Body of pancreas (tissue), 4 donors: ENCODE measurements at regions not wholly inside any gene's neighbourhood (a gene's known extent, or its start where the extent isn't known, plus 50 kb on each side); places are given as distances from the start of the nearest gene placed in this dataset.

Experiments used
- ATAC-seq: fragments of 150-250 bp; one replicate; pipeline ENCODE4 v1.9.1; 2016
- DNase-seq, 4 donors: peaks; one replicate each; pipeline ENCODE4 v3.0.0-alpha.2; 2019
- H3K27ac ChIP-seq, 4 donors: fragments of 200-600 bp; sonication (generic); 1 replicate in 3 of 4; 2 replicates in 1 of 4; pipeline versions ENCODE4 v1.5.1 to v1.6.1; 2016 to 2019; ENCODE audit warnings: mild to moderate bottlenecking in 1 of 4, mixed read lengths in 1 of 4, moderate library complexity in 1 of 4
- H3K27me3 ChIP-seq, 2 donors: fragments of 200-600 bp; sonication (generic); one replicate each; pipeline ENCODE4 v1.6.0; 2016; ENCODE audit warnings: mild to moderate bottlenecking in 1 of 2
- H3K36me3 ChIP-seq, 2 donors: fragments of 200-600 bp; sonication (generic); replicated peaks in 1 of 2; 2 replicates each; pipeline ENCODE4 v1.5.1; 2016; ENCODE audit warnings: low read depth in 2 of 2; ENCODE audit not compliant: insufficient read depth in 1 of 2
- H3K4me1 ChIP-seq: fragments of 200-600 bp; sonication (generic); one replicate; pipeline ENCODE4 v1.6.0; 2016
- H3K4me3 ChIP-seq, 2 donors: fragments of 200-600 bp; sonication (generic); 1 replicate in 1 of 2; 2 replicates in 1 of 2; pipeline ENCODE4 v1.5.1; 2016 to 2019
- H3K9me3 ChIP-seq, 3 donors: fragments of 200-600 bp; sonication (generic); 1 replicate in 2 of 3; 2 replicates in 1 of 3; pipeline ENCODE4 v1.5.1; 2016
- POLR2A ChIP-seq, 3 donors: fragments of 450-650 bp; IDR thresholded peaks; one replicate each; pipeline ENCODE4 v1.6.1; 2016; ENCODE audit warnings: antibody characterized with exemption in 3 of 3, mild to moderate bottlenecking in 2 of 3
- WGBS, 2 donors: methylation state at CpG; one replicate each; pipeline ENCODE4 v1.1.5; 2017; 5-methylcytosine and 5-hydroxymethylcytosine counted together
- intact Hi-C: fragments of 100-400 bp; cut with DNase I; formaldehyde crosslinking; loops from one replicate; pipeline ENCODE4 v1.15.1; 2023
- TF ChIP-seq, protein P1 (sequence below), 7 experiments: fragments of 450-650 bp in 4 of 7; fragments of 200-600 bp in 3 of 7; sonication (generic) in 3 of 7; IDR thresholded peaks; one replicate each; pipeline ENCODE4 v1.5.1; 2016 to 2019; ENCODE audit warnings: antibody characterized with exemption in 7 of 7

- no peaks in the 10 kb centered on the region for H3K9me3 ChIP-seq
- TF ChIP-seq, protein P1, sequence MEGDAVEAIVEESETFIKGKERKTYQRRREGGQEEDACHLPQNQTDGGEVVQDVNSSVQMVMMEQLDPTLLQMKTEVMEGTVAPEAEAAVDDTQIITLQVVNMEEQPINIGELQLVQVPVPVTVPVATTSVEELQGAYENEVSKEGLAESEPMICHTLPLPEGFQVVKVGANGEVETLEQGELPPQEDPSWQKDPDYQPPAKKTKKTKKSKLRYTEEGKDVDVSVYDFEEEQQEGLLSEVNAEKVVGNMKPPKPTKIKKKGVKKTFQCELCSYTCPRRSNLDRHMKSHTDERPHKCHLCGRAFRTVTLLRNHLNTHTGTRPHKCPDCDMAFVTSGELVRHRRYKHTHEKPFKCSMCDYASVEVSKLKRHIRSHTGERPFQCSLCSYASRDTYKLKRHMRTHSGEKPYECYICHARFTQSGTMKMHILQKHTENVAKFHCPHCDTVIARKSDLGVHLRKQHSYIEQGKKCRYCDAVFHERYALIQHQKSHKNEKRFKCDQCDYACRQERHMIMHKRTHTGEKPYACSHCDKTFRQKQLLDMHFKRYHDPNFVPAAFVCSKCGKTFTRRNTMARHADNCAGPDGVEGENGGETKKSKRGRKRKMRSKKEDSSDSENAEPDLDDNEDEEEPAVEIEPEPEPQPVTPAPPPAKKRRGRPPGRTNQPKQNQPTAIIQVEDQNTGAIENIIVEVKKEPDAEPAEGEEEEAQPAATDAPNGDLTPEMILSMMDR (IDR thresholded peaks at IDR 0.05): no peak
- TF ChIP-seq POLR2A (IDR thresholded peaks at IDR 0.05): no peak
- H3K4me1 ChIP-seq: no peaks in the 10 kb centered on the region
- H3K4me3 ChIP-seq: no peak overlapping the region
- intact Hi-C loops: no loop called here
- no peaks in the 10 kb centered on the region for H3K27me3 ChIP-seq
- ATAC-seq (no peak), DNase-seq (no peak)
- WGBS, 2 donors: 66 to 73% methylated on average over 3 of the region's 3 CpGs
- H3K36me3 ChIP-seq: no peaks in the 10 kb centered on the region
- H3K27ac ChIP-seq: no peak overlapping the region
These were observed 400.3 kb upstream of the CNTNAP5 start for GRCh38 chr2:123624816-123625215.

GRCh38 chr2:123636232-123636631 lies 388.9 kb upstream of the CNTNAP5 start:
- WGBS, 2 donors: 56 to 61% methylated on average over 1 of the region's 1 CpG
- DNase-seq: no peak
- no peak for ATAC-seq
- Histone ChIP-seq H3K4me3 (no peak overlapping the region), H3K27me3 (no peaks in the 10 kb centered on the region), H3K4me1 (no peaks in the 10 kb centered on the region), H3K9me3 (no peaks in the 10 kb centered on the region), H3K27ac (no peak overlapping the region), H3K36me3 (no peaks in the 10 kb centered on the region)
- intact Hi-C loops: no loop called here
- TF ChIP-seq, protein P1 (IDR thresholded peaks at IDR 0.05): no peak
- no peak for TF ChIP-seq POLR2A (IDR thresholded peaks at IDR 0.05)

DNA sequence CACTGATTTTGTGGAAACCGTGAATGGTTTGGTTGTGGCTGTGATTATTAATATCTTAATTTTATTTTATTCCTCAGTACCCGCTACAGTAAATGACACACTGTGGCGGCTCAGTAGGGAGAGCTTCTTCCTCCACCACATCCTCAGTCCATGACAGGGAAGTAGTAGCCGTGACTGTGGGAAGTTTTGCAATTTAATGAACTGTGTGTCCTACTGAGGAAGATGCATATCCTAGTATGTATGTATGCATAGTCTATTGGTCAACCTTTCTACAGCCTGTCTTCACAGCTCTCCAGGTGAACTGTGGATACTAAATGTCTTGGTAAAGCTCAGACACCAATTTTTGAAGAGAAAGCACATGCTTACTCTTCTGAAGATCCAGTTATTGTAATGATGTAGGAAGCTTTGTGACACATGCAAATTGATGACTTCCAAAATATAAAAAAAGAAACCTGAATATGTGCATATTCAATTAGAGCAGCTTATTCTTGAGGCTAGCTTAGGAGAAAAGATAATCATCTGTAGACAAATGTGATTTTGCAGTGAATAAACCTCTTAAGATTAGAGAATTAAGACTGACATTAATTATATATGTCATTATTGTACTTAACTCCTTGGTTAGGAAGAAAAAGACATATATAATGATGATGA lies 384.3 kb upstream of the CNTNAP5 start:
- Histone ChIP-seq H3K4me1 (no peaks in the 10 kb centered on the region), H3K36me3 (no peaks in the 10 kb centered on the region), H3K9me3 (no peaks in the 10 kb centered on the region), H3K4me3 (no peak overlapping the region), H3K27ac (no peak overlapping the region), H3K27me3 (no peaks in the 10 kb centered on the region)
- TF ChIP-seq, protein P1 (IDR thresholded peaks at IDR 0.05): no peak
- TF ChIP-seq POLR2A (IDR thresholded peaks at IDR 0.05): no peak
- intact Hi-C loops: no loop called here
- ATAC-seq: no peak
- no peak for DNase-seq
- 65 to 70% methylated on average over 4 of the region's 4 CpGs for WGBS, 2 donors

DNA sequence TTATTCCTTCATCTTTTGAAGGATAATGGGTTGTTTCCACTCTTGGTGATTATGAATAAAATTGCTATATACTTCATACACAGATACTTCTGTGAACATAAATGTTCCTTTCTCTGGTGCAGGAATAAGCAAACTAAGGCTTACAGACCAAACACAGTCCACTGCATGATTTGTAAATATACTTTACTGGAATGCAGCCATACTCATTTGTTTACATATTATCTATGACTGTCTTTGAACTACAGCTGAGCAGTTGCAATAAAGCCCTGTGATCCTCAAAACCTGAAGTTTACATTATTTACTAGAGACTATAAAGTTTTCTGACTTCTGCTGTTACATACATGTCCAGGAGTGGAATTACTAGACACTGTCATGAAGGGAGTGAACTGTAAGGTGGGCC lies 381.0 kb upstream of the CNTNAP5 start:
- intact Hi-C loops: no loop called here
- Histone ChIP-seq H3K27me3 (no peaks in the 10 kb centered on the region), H3K4me1 (no peaks in the 10 kb centered on the region), H3K27ac (no peak overlapping the region), H3K4me3 (no peak overlapping the region), H3K9me3 (no peaks in the 10 kb centered on the region), H3K36me3 (no peaks in the 10 kb centered on the region)
- no peak for DNase-seq
- TF ChIP-seq, protein P1 (IDR thresholded peaks at IDR 0.05): no peak
- no peak for TF ChIP-seq POLR2A (IDR thresholded peaks at IDR 0.05)
- ATAC-seq: no peak

DNA sequence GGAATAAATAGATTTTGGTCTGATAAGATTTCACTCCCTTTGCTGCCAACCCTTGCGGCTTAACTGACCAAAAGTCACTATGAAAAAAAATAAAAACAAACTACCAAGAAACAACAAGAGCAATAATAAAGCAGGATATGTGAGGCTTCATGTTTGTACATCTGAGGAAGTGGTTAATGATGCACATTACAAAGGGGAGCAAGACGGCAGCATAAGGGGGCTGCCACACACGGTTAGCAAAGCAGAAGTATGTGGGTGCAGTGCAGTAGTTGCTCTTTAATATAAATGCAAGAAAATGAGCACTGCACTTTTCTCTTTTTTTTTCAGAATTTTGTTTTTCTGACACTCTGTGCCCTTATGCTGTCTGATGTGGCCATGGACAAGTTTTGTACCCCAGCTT lies 377.1 kb upstream of the CNTNAP5 start:
- ATAC-seq (no peak), DNase-seq (no peak)
- H3K4me1 ChIP-seq: no peaks in the 10 kb centered on the region
- no peaks in the 10 kb centered on the region for H3K36me3 ChIP-seq
- no peaks in the 10 kb centered on the region for H3K9me3 ChIP-seq
- WGBS, 2 donors: 35 to 52% methylated on average over 3 of the region's 3 CpGs
- TF ChIP-seq POLR2A (IDR thresholded peaks at IDR 0.05): no peak
- no peak overlapping the region for H3K27ac ChIP-seq
- intact Hi-C loops: no loop called here
- no peak overlapping the region for H3K4me3 ChIP-seq
- no peaks in the 10 kb centered on the region for H3K27me3 ChIP-seq
